GM10266 (cell line): ENCODE measurements at regions not wholly inside any gene's neighbourhood (a gene's known extent, or its start where the extent isn't known, plus 50 kb on each side); places are given as distances from the start of the nearest gene placed in this dataset.

Experiments used
- DNase-seq: peaks from one replicate; pipeline ENCODE4 v3.0.0; 2012; ENCODE audit errors: extremely low spot score
- TF ChIP-seq, protein P1 (sequence below): IDR thresholded peaks from 2 replicates; pipeline ENCODE4 v1.5.1; 2012; ENCODE audit warnings: mild to moderate bottlenecking, low read depth; ENCODE audit not compliant: control insufficient read depth, insufficient read depth; ENCODE audit errors: missing control alignments

DNA sequence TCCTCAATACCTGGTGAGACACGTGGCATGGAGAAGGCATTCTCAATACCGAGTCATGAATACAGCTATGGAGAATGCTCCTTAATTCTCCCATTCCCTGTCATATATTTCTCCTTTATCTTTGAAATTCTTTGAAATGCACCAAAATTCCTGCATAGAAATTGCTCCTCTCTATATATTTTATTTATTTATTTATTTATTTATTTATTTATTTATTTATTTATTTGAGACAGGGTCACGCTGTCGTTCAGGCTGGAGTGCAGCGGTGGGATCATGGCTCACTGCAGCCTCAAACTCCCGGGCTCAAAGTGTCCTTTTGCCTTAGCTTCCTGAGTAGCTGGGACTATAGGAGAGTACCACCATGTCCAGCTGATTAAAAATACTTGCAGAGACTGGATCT lies 190.3 kb upstream of the MAF start:
- DNase-seq, result no peak
- TF ChIP-seq, protein P1, sequence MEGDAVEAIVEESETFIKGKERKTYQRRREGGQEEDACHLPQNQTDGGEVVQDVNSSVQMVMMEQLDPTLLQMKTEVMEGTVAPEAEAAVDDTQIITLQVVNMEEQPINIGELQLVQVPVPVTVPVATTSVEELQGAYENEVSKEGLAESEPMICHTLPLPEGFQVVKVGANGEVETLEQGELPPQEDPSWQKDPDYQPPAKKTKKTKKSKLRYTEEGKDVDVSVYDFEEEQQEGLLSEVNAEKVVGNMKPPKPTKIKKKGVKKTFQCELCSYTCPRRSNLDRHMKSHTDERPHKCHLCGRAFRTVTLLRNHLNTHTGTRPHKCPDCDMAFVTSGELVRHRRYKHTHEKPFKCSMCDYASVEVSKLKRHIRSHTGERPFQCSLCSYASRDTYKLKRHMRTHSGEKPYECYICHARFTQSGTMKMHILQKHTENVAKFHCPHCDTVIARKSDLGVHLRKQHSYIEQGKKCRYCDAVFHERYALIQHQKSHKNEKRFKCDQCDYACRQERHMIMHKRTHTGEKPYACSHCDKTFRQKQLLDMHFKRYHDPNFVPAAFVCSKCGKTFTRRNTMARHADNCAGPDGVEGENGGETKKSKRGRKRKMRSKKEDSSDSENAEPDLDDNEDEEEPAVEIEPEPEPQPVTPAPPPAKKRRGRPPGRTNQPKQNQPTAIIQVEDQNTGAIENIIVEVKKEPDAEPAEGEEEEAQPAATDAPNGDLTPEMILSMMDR, result no peak

DNA sequence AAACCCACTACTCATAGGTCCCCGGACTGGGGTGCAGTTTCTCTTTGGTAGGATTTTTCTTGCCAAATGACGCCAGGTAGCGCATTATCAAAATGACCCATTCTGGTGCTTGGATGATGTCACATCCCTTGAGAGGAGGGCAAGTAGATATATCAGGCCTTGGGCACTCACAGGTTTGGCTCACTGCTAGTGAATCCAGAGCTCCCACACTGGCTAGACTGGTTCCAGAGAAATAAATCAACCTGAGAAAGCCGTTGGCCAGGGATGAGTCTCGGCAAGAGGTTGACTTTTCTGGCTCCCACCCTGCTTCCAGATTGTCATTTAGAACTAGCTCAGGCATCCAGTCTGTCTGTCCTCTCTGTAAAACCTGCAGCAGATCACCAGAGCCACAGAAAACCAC lies 188.4 kb upstream of the MAF start:
- no peak for DNase-seq
- TF ChIP-seq, protein P1, result no peak

GRCh38 chr16:79786389-79786788 lies 185.9 kb upstream of the MAF start:
- TF ChIP-seq, protein P1, result no peak
- no peak for DNase-seq

GRCh38 chr16:79784007-79784406 lies 183.5 kb upstream of the MAF start:
- DNase-seq, result no peak
- TF ChIP-seq, protein P1, result no peak

- TF ChIP-seq, protein P1, result no peak
- no peak for DNase-seq
These were observed 177.1 kb upstream of the MAF start for GRCh38 chr16:79777679-79778078.

- DNase-seq, result no peak
- TF ChIP-seq, protein P1, result no peak
These were observed 175.8 kb upstream of the MAF start for GRCh38 chr16:79776243-79776847.

DNA sequence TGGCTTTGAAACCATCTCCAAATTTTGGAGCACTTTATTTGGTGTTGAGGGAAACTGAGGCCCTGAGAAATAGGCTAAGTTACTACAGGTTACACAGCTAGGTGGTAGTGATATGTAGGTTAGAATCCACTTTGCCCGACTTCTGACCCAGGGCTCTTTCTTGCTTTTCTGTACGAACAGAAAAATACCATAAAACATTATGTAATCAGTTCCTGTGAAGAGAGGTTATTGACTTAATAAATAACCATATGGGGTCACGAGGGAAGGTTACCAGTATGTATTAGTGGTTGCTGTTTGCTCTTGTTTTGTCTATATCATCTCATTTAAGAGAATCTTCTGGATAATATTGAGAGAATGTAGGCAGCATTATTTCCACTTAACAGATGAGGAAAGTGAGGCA lies 172.2 kb upstream of the MAF start:
- no peak for DNase-seq
- TF ChIP-seq, protein P1, result no peak
